ENCODE measurements at regions not wholly inside any gene's neighbourhood (a gene's known extent, or its start where the extent isn't known, plus 50 kb on each side); places are given as distances from the start of the nearest gene placed in this dataset.

GRCh38 chr12:129971721-129972120, 67.9 kb upstream of the TMEM132D start:
- TF ChIP-seq CTCF (IDR thresholded peaks at IDR 0.05) (no peak), POLR2A (IDR thresholded peaks at IDR 0.05) (no peak)

Measured in thyroid gland (tissue), 4 donors.